GM12878 (cell line): ENCODE measurements at regions not wholly inside any gene's neighbourhood (a gene's known extent, or its start where the extent isn't known, plus 50 kb on each side); places are given as distances from the start of the nearest gene placed in this dataset.

ENCODE experiments used
- CEBPB ChIP-seq, 2 experiments: fragments of 150-350 bp in 1 of 2; IDR thresholded peaks; 2 replicates each; pipeline ENCODE4 v1.6.1; 2012 to 2014; ENCODE audit warnings: low read depth in 2 of 2, low read length in 2 of 2, borderline replicate concordance in 1 of 2, inconsistent platforms in 1 of 2
- POLR2A ChIP-seq: IDR thresholded peaks from 2 replicates; pipeline ENCODE4 v1.6.1; 2011; ENCODE audit warnings: low read depth, mild to moderate bottlenecking, low read length
- SREBF2 ChIP-seq: IDR thresholded peaks from 2 replicates; pipeline ENCODE4 v1.6.1; 2012; ENCODE audit warnings: mild to moderate bottlenecking, low read length

- TF ChIP-seq CEBPB (IDR thresholded peaks at IDR 0.05; ENCODE audit: borderline replicate concordance in 1 of 2, low read depth in 2 of 2, low read length in 2 of 2) (no peak), POLR2A (no peak), SREBF2 (no peak)
Observed at GRCh38 chr13:56888455-56888854, 252.3 kb upstream of the PRR20A start.
